Fibroblast of lung (primary cell): ENCODE measurements at regions not wholly inside any gene's neighbourhood (a gene's known extent, or its start where the extent isn't known, plus 50 kb on each side); places are given as distances from the start of the nearest gene placed in this dataset.

Experiments
- DNase-seq, 2 donors: peaks; one replicate each; pipeline versions ENCODE4 v3.0.0 to v3.0.0-alpha.2; 2010; ENCODE audit warnings: low read depth in 2 of 2
- H2AFZ ChIP-seq: 2 replicates; pipeline ENCODE4 v1.5.1; 2012; ENCODE audit warnings: low read length, control low read depth, inconsistent platforms
- H3K27ac ChIP-seq: 2 replicates; pipeline ENCODE4 v1.5.1; 2011; ENCODE audit warnings: low read length, control low read depth; ENCODE audit not compliant: insufficient read depth
- H3K27me3 ChIP-seq: 2 replicates; pipeline ENCODE4 v1.5.1; 2011; ENCODE audit warnings: mild to moderate bottlenecking, low read length; ENCODE audit not compliant: control insufficient read depth, insufficient read depth
- H3K36me3 ChIP-seq: 2 replicates; pipeline ENCODE4 v1.5.1; 2011; ENCODE audit warnings: low read length; ENCODE audit not compliant: control insufficient read depth, insufficient read depth
- H3K4me1 ChIP-seq: 2 replicates; pipeline ENCODE4 v1.5.1; 2011; ENCODE audit warnings: low read length; ENCODE audit not compliant: control insufficient read depth, insufficient read depth; ENCODE audit errors: extremely low read depth
- H3K4me2 ChIP-seq: 2 replicates; pipeline ENCODE4 v1.5.1; 2011; ENCODE audit warnings: low read length, control low read depth; ENCODE audit not compliant: insufficient read depth; ENCODE audit errors: extremely low read depth
- H3K4me3 ChIP-seq, 4 experiments: fragments of 200-600 bp in 1 of 4; sonication (generic) in 1 of 4; replicated peaks in 1 of 4; 2 replicates each; pipeline ENCODE4 v1.5.1; 2011 to 2016; ENCODE audit warnings: low read length in 4 of 4, low read depth in 3 of 4, mild to moderate bottlenecking in 3 of 4, control low read depth in 2 of 4, inconsistent platforms in 1 of 4, mixed read lengths in 1 of 4; ENCODE audit not compliant: insufficient read depth in 1 of 4; ENCODE audit errors: control extremely low read depth in 1 of 4
- H3K79me2 ChIP-seq: 2 replicates; pipeline ENCODE4 v1.5.1; 2012; ENCODE audit warnings: mild to moderate bottlenecking, low read length, inconsistent platforms; ENCODE audit not compliant: control insufficient read depth, insufficient read depth
- H3K9ac ChIP-seq: 2 replicates; pipeline ENCODE4 v1.5.1; 2011; ENCODE audit warnings: mild to moderate bottlenecking, low read length, control low read depth; ENCODE audit not compliant: insufficient read depth
- H3K9me3 ChIP-seq: 2 replicates; pipeline ENCODE4 v1.5.1; 2012; ENCODE audit warnings: low read depth, low read length; ENCODE audit not compliant: control insufficient read depth, insufficient read depth
- H4K20me1 ChIP-seq: 2 replicates; pipeline ENCODE4 v1.5.1; 2011; ENCODE audit warnings: low read length; ENCODE audit not compliant: control insufficient read depth, insufficient read depth; ENCODE audit errors: extremely low read depth
- EZH2 ChIP-seq: IDR thresholded peaks from 2 replicates; pipeline ENCODE4 v1.5.1; 2012; ENCODE audit warnings: low read length, control low read depth, mild to moderate bottlenecking; ENCODE audit errors: missing control alignments
- TF ChIP-seq, protein P1 (sequence below), 2 donors: IDR thresholded peaks in 1 of 2; conservative IDR thresholded peaks in 1 of 2; 1 replicate in 1 of 2; 2 replicates in 1 of 2; pipeline ENCODE4 v1.5.1; 2011 to 2012; ENCODE audit warnings: low read length in 2 of 2, control low read depth in 1 of 2, inconsistent platforms in 1 of 2, low read depth in 1 of 2, mild to moderate bottlenecking in 1 of 2

DNA sequence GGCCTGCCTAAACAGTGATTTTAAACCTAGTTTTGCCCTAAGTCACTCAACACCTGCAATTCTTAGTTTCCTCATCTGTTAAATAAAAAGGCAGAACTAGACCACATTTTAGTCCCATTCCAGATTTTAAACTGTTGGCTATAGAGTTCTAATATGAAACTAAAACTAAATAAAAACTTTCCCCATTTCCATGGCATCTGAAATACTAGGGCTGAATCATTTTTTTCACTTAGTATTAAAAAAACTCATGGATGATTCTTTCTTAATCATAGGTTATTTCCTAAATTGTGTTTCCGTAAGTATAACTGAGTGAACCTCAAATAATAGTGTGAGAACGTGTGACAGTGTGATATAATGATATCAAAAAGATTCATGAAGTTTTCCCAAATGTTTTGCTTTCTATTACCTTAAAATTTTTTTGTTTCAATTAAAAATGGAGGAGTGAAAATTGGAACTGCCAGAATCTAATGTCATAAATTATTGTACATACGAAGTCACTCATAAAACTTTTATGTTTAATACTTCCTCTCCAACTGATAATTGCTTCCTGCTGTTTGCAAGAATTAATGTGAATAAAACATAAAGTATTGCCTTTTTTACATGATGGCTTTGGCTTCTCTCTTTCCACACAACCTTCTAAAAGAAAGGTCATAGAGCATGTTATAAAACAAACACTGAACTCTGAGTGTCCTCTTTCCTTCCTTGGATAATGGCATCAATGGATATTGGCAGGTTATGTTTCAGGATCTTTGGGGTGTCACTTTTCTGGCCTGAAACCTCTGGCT, 315.1 kb upstream of the MME start:
- Histone ChIP-seq H3K9ac (no peak overlapping the region), H3K4me2 (no peak overlapping the region), H3K9me3 (no peaks in the 10 kb centered on the region), H3K79me2 (no peaks in the 10 kb centered on the region), H3K4me3 (no peak overlapping the region), H3K4me1 (no peaks in the 10 kb centered on the region), H3K27me3 (no peaks in the 10 kb centered on the region), H2AFZ (no peak overlapping the region), H3K27ac (no peak overlapping the region), H3K36me3 (no peaks in the 10 kb centered on the region), H4K20me1 (no peaks in the 10 kb centered on the region)
- TF ChIP-seq, protein P1, sequence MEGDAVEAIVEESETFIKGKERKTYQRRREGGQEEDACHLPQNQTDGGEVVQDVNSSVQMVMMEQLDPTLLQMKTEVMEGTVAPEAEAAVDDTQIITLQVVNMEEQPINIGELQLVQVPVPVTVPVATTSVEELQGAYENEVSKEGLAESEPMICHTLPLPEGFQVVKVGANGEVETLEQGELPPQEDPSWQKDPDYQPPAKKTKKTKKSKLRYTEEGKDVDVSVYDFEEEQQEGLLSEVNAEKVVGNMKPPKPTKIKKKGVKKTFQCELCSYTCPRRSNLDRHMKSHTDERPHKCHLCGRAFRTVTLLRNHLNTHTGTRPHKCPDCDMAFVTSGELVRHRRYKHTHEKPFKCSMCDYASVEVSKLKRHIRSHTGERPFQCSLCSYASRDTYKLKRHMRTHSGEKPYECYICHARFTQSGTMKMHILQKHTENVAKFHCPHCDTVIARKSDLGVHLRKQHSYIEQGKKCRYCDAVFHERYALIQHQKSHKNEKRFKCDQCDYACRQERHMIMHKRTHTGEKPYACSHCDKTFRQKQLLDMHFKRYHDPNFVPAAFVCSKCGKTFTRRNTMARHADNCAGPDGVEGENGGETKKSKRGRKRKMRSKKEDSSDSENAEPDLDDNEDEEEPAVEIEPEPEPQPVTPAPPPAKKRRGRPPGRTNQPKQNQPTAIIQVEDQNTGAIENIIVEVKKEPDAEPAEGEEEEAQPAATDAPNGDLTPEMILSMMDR (conservative IDR thresholded peaks at IDR 0.05 in 1 of 2, IDR thresholded peaks at IDR 0.05 in 1 of 2; ENCODE audit: low read depth in 1 of 2, low read length in 2 of 2) = no peak
- no peak for TF ChIP-seq EZH2
- DNase-seq = no peak

DNA sequence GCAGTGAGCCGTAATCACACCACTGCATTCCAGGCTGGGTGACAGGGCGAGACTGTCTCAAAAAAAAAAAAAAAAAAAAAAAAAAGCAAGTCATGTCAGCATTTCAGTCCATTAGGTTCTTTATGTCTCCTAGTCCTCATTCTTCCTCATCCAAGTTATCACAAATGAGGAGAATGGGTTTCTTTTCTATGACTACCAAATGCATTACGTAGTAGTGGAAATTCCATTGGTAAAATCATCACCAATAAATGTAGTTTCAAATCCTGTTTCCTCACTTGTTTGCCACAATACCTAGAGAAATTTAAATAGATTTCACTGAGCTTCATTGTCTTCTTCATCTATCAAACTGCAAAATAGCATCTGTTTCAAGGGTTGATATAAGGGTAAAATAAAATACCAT, 317.6 kb upstream of the MME start:
- Histone ChIP-seq H2AFZ (no peak overlapping the region), H3K27ac (no peak overlapping the region)
- no peak for DNase-seq

DNA sequence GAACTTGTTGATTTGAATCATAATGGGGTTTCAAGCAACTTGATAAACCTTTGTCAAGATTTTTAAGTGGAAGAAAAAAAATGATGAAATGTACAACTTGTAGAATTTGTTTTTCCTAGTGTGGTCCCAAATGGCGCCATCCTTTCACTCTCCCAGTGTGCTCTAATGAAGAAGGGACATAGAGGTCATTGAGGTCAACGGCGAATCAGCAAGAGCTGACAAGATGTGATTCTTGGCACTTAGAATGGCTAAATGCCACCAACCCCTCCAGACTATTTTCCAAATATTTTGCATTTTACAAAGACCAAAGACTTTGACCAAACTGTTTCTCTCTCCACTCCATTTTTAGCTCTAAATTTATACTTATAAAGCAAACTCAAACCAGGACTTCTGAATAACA, 320.2 kb upstream of the MME start:
- Histone ChIP-seq H3K4me1 (no peaks in the 10 kb centered on the region), H3K4me2 (no peak overlapping the region), H3K27me3 (no peaks in the 10 kb centered on the region), H3K27ac (no peak overlapping the region), H3K9ac (no peak overlapping the region), H3K79me2 (no peaks in the 10 kb centered on the region), H3K36me3 (no peaks in the 10 kb centered on the region), H3K4me3 (no peak overlapping the region), H4K20me1 (no peaks in the 10 kb centered on the region), H3K9me3 (no peaks in the 10 kb centered on the region), H2AFZ (no peak overlapping the region)
- TF ChIP-seq, protein P1 (conservative IDR thresholded peaks at IDR 0.05 in 1 of 2, IDR thresholded peaks at IDR 0.05 in 1 of 2; ENCODE audit: low read depth in 1 of 2, low read length in 2 of 2) = no peak
- no peak for TF ChIP-seq EZH2
- no peak for DNase-seq

More for the DNA sequence above, 317.6 kb upstream of the MME start:
- Histone ChIP-seq H3K9ac (no peak overlapping the region), H3K9me3 (no peaks in the 10 kb centered on the region), H3K4me2 (no peak overlapping the region), H3K36me3 (no peaks in the 10 kb centered on the region), H3K4me1 (no peaks in the 10 kb centered on the region), H3K79me2 (no peaks in the 10 kb centered on the region), H3K27me3 (no peaks in the 10 kb centered on the region), H3K4me3 (no peak overlapping the region), H4K20me1 (no peaks in the 10 kb centered on the region)
- TF ChIP-seq, protein P1 (conservative IDR thresholded peaks at IDR 0.05 in 1 of 2, IDR thresholded peaks at IDR 0.05 in 1 of 2; ENCODE audit: low read depth in 1 of 2, low read length in 2 of 2) = no peak
- TF ChIP-seq EZH2 = no peak
